Keratinocyte (primary cell): ENCODE measurements at regions not wholly inside any gene's neighbourhood (a gene's known extent, or its start where the extent isn't known, plus 50 kb on each side); places are given as distances from the start of the nearest gene placed in this dataset.

ENCODE experiments used
- EZH2 ChIP-seq: IDR thresholded peaks from one replicate; pipeline ENCODE4 v1.6.1; 2012; ENCODE audit warnings: inconsistent platforms, mild to moderate bottlenecking, low read length, moderate library complexity
- TF ChIP-seq, protein P1 (sequence below), 3 experiments: IDR thresholded peaks in 1 of 3; conservative IDR thresholded peaks in 1 of 3; optimal IDR thresholded peaks in 1 of 3; 2 replicates in 2 of 3; 3 replicates in 1 of 3; pipeline versions ENCODE3 to v1.5.1; 2011; ENCODE audit warnings: low read length in 3 of 3, mild to moderate bottlenecking in 3 of 3, moderate library complexity in 2 of 3, control low read depth in 1 of 3, inconsistent platforms in 1 of 3; ENCODE audit not compliant: insufficient read depth in 2 of 3; ENCODE audit errors: extremely low read depth in 1 of 3

DNA sequence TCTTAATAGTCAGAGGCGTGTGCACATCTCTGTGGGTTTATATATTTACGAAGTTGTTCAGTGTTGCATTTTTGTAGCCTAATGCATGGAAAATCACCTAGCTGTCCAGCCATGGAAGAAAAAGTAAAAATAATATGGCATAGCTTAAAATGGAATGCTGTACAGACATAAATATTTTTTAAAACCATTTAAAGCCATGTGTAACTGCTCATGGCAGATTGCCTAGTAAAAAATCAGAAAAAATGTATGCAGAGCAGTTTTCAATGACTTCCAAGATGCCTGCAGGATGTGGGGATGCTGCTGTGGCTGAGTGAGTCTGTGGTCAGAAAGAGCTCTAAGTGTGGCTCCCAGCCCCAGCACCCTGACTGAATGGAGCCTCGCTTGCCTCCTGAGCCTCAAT lies 64.8 kb upstream of the ALKAL2 start:
- TF ChIP-seq, protein P1, sequence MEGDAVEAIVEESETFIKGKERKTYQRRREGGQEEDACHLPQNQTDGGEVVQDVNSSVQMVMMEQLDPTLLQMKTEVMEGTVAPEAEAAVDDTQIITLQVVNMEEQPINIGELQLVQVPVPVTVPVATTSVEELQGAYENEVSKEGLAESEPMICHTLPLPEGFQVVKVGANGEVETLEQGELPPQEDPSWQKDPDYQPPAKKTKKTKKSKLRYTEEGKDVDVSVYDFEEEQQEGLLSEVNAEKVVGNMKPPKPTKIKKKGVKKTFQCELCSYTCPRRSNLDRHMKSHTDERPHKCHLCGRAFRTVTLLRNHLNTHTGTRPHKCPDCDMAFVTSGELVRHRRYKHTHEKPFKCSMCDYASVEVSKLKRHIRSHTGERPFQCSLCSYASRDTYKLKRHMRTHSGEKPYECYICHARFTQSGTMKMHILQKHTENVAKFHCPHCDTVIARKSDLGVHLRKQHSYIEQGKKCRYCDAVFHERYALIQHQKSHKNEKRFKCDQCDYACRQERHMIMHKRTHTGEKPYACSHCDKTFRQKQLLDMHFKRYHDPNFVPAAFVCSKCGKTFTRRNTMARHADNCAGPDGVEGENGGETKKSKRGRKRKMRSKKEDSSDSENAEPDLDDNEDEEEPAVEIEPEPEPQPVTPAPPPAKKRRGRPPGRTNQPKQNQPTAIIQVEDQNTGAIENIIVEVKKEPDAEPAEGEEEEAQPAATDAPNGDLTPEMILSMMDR (optimal IDR thresholded peaks at IDR 0.05 in 1 of 3, IDR thresholded peaks at IDR 0.05 in 1 of 3, conservative IDR thresholded peaks at IDR 0.05 in 1 of 3; ENCODE audit: extremely low read depth in 1 of 3, insufficient read depth in 2 of 3, low read length in 3 of 3), result no peak
- TF ChIP-seq EZH2, result no peak
